ENCODE measurements at regions not wholly inside any gene's neighbourhood (a gene's known extent, or its start where the extent isn't known, plus 50 kb on each side); places are given as distances from the start of the nearest gene placed in this dataset.

GRCh38 chr22:19598054-19598855, 74.0 kb upstream of the CLDN5 start (continued):
- TF ChIP-seq TSHZ1 (CRISPR knock-in tag; IDR thresholded peaks at IDR 0.05) (no peak), ZNF263 (CRISPR knock-in tag; IDR thresholded peaks at IDR 0.05; ENCODE audit: borderline replicate concordance) (0 out of 2 replicates have a peak, but pooled peaks have one; percentile 50), E2F4 (CRISPR knock-in tag; IDR thresholded peaks at IDR 0.05; ENCODE audit: low read depth) (peak; percentile 78; the same call in 1 of the 2 replicates), CCNT2 (IDR thresholded peaks at IDR 0.05; ENCODE audit: borderline replicate concordance, extremely low read depth, insufficient read length, low read depth, low read length) (no peak), RAD21 (CRISPR knock-in tag; conservative IDR thresholded peaks at IDR 0.05 in 1 of 2, IDR thresholded peaks at IDR 0.05 in 1 of 2) (no peak), KDM5B (IDR thresholded peaks at IDR 0.05; ENCODE audit: insufficient replicate concordance, low read depth, low read length) (peak; percentile 53), ZNF311 (CRISPR knock-in tag; IDR thresholded peaks at IDR 0.05) (no peak), TEAD4 (IDR thresholded peaks at IDR 0.05; ENCODE audit: low read length) (no peak), TEAD4 (CRISPR knock-in tag; IDR thresholded peaks at IDR 0.05; ENCODE audit: borderline replicate concordance) (peak; percentile 77; the same call in 1 of the 2 replicates), ZNF830 (CRISPR knock-in tag; IDR thresholded peaks at IDR 0.05) (no peak), IRF2 (CRISPR knock-in tag; IDR thresholded peaks at IDR 0.05) (peak; percentile 84), AFF1 (IDR thresholded peaks at IDR 0.05; ENCODE audit: low read depth in 1 of 2, partially characterized antibody in 2 of 2) (no peak), ZNF740 (CRISPR knock-in tag; IDR thresholded peaks at IDR 0.05) (0 out of 2 replicates have a peak, but pooled peaks have one; percentile 17), ZNF740 (tag; IDR thresholded peaks at IDR 0.05) (no peak), EWSR1 (IDR thresholded peaks at IDR 0.05; ENCODE audit: borderline replicate concordance, low read depth, partially characterized antibody) (no peak), WHSC1 (IDR thresholded peaks at IDR 0.05; ENCODE audit: low read length) (no peak)
